Type B pancreatic cell (in vitro differentiated cells): ENCODE measurements at regions not wholly inside any gene's neighbourhood (a gene's known extent, or its start where the extent isn't known, plus 50 kb on each side); places are given as distances from the start of the nearest gene placed in this dataset.
A peak's percentile ranks its signal among the peaks of the same experiment; 100 is the strongest.
"Not testable (repeated sequence)": the region's sequence is repeated elsewhere in the genome, so short reads cannot be mapped to it uniquely, and the experiment has no call there.

Source experiments
- DNase-seq: peaks from one replicate; pipeline ENCODE4 v3.0.0; 2021; ENCODE audit warnings: mixed read lengths; ENCODE audit not compliant: unreplicated experiment; ENCODE audit errors: extremely low spot score
- H3K27ac Mint-ChIP-seq: 2 replicates; pipeline ENCODE4 v1.8.0; 2021; ENCODE audit warnings: mild to moderate bottlenecking, mixed read lengths
- H3K27me3 Mint-ChIP-seq: 2 replicates; pipeline ENCODE4 v1.8.0; 2021; ENCODE audit warnings: mixed read lengths
- H3K36me3 Mint-ChIP-seq: 2 replicates; pipeline ENCODE4 v1.8.0; 2021; ENCODE audit warnings: mixed read lengths
- H3K4me1 Mint-ChIP-seq: one replicate; pipeline ENCODE4 v1.8.0; 2021; ENCODE audit warnings: mixed read lengths; ENCODE audit not compliant: unreplicated experiment
- H3K4me3 Mint-ChIP-seq: 2 replicates; pipeline ENCODE4 v1.8.0; 2021; ENCODE audit warnings: mild to moderate bottlenecking, mixed read lengths
- H3K9me3 Mint-ChIP-seq: 2 replicates; pipeline ENCODE4 v1.8.0; 2021; ENCODE audit warnings: mixed read lengths

DNA sequence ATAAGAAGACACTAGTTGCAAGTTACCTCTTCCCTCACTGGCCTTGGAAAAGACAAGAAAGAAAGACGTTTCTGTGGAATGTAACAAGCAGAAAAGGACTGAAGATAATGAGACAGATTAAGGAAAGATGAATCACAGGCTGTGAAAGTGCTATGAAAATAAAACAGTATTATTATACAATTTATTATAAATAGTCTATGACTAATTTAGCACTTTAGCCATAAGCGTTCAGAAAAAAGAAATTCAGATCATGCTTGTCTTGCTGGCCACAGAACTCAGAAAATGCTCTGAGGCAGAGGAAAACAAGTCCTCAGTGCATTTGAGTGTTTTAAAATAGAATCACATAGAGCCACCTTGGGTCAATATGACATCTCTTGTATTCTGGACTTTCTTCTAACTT is 174.8 kb upstream of the NBPF9 start:
- DNase-seq: not testable (repeated sequence)

GRCh38 chr1:149279015-149279414 is 175.7 kb upstream of the NBPF9 start:
- not testable (repeated sequence) for H3K4me1 Mint-ChIP-seq, H3K27ac Mint-ChIP-seq, H3K9me3 Mint-ChIP-seq, H3K4me3 Mint-ChIP-seq, H3K36me3 Mint-ChIP-seq, DNase-seq, H3K27me3 Mint-ChIP-seq

More for the DNA sequence above, 174.8 kb upstream of the NBPF9 start:
- not testable (repeated sequence) for H3K9me3 Mint-ChIP-seq, H3K4me3 Mint-ChIP-seq, H3K27me3 Mint-ChIP-seq, H3K4me1 Mint-ChIP-seq, H3K27ac Mint-ChIP-seq, H3K36me3 Mint-ChIP-seq

GRCh38 chr1:149279512-149279911 is 176.2 kb upstream of the NBPF9 start:
- H3K4me3 Mint-ChIP-seq, H3K27me3 Mint-ChIP-seq, H3K36me3 Mint-ChIP-seq, H3K27ac Mint-ChIP-seq, DNase-seq, H3K4me1 Mint-ChIP-seq, H3K9me3 Mint-ChIP-seq: not testable (repeated sequence)

DNA sequence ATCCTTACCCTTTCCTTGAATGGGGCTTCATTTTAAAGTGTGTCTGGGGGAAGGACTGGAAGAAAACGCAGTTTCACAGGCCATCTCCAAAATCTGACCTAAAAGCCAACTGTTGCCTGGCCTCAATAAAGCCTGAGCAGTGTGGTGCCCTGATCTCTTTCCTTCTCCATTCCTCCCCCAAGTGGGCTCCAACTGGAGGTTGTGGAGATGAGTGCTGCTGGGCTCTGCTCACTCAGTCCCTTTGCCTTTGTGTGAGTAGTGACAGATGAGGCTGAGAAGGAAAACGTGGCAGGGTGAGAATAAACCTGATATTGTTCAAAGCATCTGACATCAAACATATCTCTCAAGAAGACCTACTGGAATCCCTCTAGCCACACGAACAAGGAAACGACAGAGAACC is 181.4 kb upstream of the NBPF9 start:
- not testable (repeated sequence) for H3K4me3 Mint-ChIP-seq, H3K27ac Mint-ChIP-seq, H3K27me3 Mint-ChIP-seq, H3K36me3 Mint-ChIP-seq, DNase-seq, H3K9me3 Mint-ChIP-seq, H3K4me1 Mint-ChIP-seq

DNA sequence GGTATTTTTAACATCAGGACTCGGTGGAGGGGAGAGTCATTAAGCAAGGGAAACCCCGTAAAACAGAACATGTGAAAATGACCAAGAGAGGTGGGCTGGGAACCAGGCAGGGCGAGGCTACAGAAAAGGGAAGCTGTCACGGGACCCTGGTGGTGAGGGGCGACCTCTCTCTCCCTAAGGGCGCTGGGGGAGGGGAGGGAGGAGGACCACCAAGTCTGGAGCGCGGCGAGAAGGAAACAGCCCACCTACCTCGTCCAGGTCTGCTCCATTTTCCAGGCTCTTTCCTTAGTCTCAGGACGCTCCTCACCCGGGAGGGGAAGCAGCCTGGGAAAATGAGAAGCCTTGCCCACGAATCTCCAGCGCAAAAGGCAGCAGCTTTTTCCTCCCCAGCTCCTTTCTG is 181.9 kb upstream of the NBPF9 start:
- not testable (repeated sequence) for H3K27me3 Mint-ChIP-seq, H3K9me3 Mint-ChIP-seq, H3K4me3 Mint-ChIP-seq, H3K4me1 Mint-ChIP-seq, DNase-seq, H3K36me3 Mint-ChIP-seq, H3K27ac Mint-ChIP-seq

DNA sequence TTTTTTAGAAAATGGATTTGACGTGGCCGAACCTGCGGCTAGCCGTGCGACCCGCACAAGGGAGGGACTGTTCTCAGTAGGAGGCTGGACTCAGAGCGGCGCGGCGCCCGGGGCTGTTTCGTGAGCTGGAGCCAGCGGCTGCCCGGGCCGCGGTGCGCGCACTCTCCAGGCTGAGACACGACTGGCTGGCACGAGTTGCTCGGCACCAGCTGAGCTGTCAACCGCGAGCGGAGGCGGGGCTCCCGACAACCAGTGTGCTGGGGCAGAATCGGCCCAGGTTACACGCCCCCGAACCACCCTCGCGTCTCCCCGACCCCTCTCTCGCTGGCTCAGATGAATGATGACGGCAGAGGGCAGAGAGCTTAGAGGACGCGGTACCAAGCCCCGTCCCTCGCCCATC is 182.3 kb upstream of the NBPF9 start:
- not testable (repeated sequence) for H3K4me1 Mint-ChIP-seq, H3K9me3 Mint-ChIP-seq, DNase-seq, H3K36me3 Mint-ChIP-seq, H3K27ac Mint-ChIP-seq, H3K27me3 Mint-ChIP-seq
- H3K4me3 Mint-ChIP-seq: peak overlapping the region; percentile 87

DNA sequence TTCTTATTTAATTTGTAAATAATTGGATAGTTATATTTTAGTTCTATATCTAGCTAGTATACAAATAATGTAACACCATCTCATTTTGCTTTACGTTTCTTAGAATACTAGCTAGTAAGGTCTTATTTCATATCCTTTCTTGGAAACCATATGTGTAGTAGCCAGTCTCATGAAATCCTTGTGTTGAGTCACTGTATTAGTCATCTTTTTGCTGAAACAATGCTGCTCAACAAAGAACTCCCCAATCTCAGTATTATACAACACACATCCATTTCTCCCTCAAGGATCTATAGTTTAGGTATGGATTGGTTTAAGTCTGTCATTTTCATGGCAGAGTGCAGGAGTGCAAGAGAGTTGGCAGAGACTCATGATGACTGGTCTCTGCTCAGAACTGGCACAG is 185.2 kb upstream of the NBPF9 start:
- H3K4me1 Mint-ChIP-seq, H3K4me3 Mint-ChIP-seq, DNase-seq, H3K36me3 Mint-ChIP-seq, H3K9me3 Mint-ChIP-seq, H3K27ac Mint-ChIP-seq, H3K27me3 Mint-ChIP-seq: not testable (repeated sequence)

- not testable (repeated sequence) for H3K4me3 Mint-ChIP-seq, H3K27me3 Mint-ChIP-seq, DNase-seq, H3K9me3 Mint-ChIP-seq, H3K27ac Mint-ChIP-seq, H3K4me1 Mint-ChIP-seq, H3K36me3 Mint-ChIP-seq
These were observed 174.2 kb upstream of the NBPF19 start for GRCh38 chr1:149300478-149301218.

DNA sequence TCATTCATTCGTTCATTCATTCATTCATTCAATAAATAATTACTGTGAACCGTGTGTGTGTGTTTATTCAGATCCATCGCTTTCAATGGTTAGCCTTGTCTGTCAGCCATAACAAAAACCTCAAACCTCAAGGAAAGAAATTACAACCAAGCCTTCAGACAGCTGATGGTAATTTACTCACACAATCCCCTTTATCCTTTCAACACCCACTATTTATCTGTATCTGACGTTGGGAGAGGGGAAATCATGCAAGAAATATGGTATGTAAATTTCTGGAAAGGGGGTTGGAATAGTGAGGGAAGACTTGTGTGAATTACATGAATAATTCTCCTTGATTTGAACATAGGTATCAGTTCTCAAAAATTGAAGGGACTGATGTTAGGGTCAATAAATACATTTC is 173.6 kb upstream of the NBPF19 start:
- H3K9me3 Mint-ChIP-seq, H3K36me3 Mint-ChIP-seq, DNase-seq, H3K27ac Mint-ChIP-seq, H3K27me3 Mint-ChIP-seq, H3K4me1 Mint-ChIP-seq, H3K4me3 Mint-ChIP-seq: not testable (repeated sequence)

GRCh38 chr1:149304796-149305195 is 170.0 kb upstream of the NBPF19 start:
- H3K4me3 Mint-ChIP-seq, DNase-seq, H3K4me1 Mint-ChIP-seq, H3K27ac Mint-ChIP-seq, H3K27me3 Mint-ChIP-seq, H3K9me3 Mint-ChIP-seq, H3K36me3 Mint-ChIP-seq: not testable (repeated sequence)

DNA sequence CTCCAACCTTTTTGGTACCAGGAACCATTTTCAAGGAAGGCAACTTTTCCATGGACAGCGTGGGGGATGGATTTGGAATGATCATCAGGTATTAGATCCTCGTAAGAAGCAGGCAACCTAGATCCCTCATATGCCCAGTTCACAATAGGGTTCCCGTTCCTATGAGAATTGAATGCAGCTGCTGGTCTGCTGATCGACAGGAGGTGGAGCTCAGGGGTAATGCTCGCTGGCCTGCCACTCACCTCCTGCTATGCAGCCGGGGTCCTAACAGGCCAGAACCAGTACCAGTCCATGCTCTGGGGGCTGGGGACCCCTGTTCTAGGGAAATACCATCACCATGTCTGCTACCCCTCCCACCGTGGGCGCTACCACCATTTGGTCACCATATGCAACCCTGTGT is 167.2 kb upstream of the NBPF19 start:
- not testable (repeated sequence) for H3K4me3 Mint-ChIP-seq, H3K27me3 Mint-ChIP-seq, H3K36me3 Mint-ChIP-seq, H3K9me3 Mint-ChIP-seq, H3K27ac Mint-ChIP-seq, H3K4me1 Mint-ChIP-seq, DNase-seq

GRCh38 chr1:149314921-149315320 is 159.9 kb upstream of the NBPF19 start:
- not testable (repeated sequence) for H3K9me3 Mint-ChIP-seq, DNase-seq, H3K36me3 Mint-ChIP-seq, H3K27ac Mint-ChIP-seq, H3K4me3 Mint-ChIP-seq, H3K4me1 Mint-ChIP-seq, H3K27me3 Mint-ChIP-seq

GRCh38 chr1:149320971-149321731 is 153.7 kb upstream of the NBPF19 start:
- H3K9me3 Mint-ChIP-seq, H3K27me3 Mint-ChIP-seq, H3K4me3 Mint-ChIP-seq, H3K27ac Mint-ChIP-seq, DNase-seq, H3K4me1 Mint-ChIP-seq, H3K36me3 Mint-ChIP-seq: not testable (repeated sequence)

- H3K36me3 Mint-ChIP-seq, H3K9me3 Mint-ChIP-seq, DNase-seq, H3K4me1 Mint-ChIP-seq, H3K27ac Mint-ChIP-seq, H3K27me3 Mint-ChIP-seq, H3K4me3 Mint-ChIP-seq: not testable (repeated sequence)
These were observed 153.2 kb upstream of the NBPF19 start for GRCh38 chr1:149321732-149322016.

GRCh38 chr1:149330081-149330335 is 144.8 kb upstream of the NBPF19 start:
- DNase-seq, H3K36me3 Mint-ChIP-seq, H3K4me1 Mint-ChIP-seq, H3K9me3 Mint-ChIP-seq, H3K4me3 Mint-ChIP-seq, H3K27me3 Mint-ChIP-seq, H3K27ac Mint-ChIP-seq: not testable (repeated sequence)
